ENCODE measurements at regions not wholly inside any gene's neighbourhood (a gene's known extent, or its start where the extent isn't known, plus 50 kb on each side); places are given as distances from the start of the nearest gene placed in this dataset.

DNA sequence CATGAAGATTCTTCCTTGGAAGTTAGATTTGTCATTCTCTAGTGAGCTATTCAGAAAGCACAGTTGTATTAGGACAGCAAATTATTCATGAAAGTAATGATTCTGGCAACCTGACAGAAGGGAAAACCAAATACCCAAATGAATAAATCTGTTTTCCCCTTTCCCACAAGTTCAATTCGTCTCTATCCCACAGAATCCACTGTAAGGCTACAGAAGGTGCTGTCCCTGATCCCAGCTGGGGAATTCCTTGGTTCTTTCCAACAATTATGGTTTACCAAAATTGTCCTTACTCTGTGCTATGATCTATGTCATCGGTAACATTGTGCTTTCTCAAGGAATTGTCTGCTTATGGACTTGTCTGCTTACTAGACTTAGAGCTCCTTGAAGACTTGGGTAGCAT lies 104.2 kb downstream of the FASLG start:
- TF ChIP-seq, protein P1, sequence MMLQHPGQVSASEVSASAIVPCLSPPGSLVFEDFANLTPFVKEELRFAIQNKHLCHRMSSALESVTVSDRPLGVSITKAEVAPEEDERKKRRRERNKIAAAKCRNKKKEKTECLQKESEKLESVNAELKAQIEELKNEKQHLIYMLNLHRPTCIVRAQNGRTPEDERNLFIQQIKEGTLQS (CRISPR knock-in tag; conservative IDR thresholded peaks at IDR 0.05): no peak
- TF ChIP-seq, protein P2, sequence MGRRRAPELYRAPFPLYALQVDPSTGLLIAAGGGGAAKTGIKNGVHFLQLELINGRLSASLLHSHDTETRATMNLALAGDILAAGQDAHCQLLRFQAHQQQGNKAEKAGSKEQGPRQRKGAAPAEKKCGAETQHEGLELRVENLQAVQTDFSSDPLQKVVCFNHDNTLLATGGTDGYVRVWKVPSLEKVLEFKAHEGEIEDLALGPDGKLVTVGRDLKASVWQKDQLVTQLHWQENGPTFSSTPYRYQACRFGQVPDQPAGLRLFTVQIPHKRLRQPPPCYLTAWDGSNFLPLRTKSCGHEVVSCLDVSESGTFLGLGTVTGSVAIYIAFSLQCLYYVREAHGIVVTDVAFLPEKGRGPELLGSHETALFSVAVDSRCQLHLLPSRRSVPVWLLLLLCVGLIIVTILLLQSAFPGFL (CRISPR knock-in tag; IDR thresholded peaks at IDR 0.05; ENCODE audit: borderline replicate concordance): no peak
- TF ChIP-seq, protein P3, sequence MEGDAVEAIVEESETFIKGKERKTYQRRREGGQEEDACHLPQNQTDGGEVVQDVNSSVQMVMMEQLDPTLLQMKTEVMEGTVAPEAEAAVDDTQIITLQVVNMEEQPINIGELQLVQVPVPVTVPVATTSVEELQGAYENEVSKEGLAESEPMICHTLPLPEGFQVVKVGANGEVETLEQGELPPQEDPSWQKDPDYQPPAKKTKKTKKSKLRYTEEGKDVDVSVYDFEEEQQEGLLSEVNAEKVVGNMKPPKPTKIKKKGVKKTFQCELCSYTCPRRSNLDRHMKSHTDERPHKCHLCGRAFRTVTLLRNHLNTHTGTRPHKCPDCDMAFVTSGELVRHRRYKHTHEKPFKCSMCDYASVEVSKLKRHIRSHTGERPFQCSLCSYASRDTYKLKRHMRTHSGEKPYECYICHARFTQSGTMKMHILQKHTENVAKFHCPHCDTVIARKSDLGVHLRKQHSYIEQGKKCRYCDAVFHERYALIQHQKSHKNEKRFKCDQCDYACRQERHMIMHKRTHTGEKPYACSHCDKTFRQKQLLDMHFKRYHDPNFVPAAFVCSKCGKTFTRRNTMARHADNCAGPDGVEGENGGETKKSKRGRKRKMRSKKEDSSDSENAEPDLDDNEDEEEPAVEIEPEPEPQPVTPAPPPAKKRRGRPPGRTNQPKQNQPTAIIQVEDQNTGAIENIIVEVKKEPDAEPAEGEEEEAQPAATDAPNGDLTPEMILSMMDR (IDR thresholded peaks at IDR 0.05): no peak
- TF ChIP-seq, protein P4, sequence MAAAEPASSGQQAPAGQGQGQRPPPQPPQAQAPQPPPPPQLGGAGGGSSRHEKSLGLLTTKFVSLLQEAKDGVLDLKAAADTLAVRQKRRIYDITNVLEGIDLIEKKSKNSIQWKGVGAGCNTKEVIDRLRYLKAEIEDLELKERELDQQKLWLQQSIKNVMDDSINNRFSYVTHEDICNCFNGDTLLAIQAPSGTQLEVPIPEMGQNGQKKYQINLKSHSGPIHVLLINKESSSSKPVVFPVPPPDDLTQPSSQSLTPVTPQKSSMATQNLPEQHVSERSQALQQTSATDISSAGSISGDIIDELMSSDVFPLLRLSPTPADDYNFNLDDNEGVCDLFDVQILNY (CRISPR knock-in tag; IDR thresholded peaks at IDR 0.05): no peak
- TF ChIP-seq NFATC4 (CRISPR knock-in tag; IDR thresholded peaks at IDR 0.05): no peak
- TF ChIP-seq, protein P5, sequence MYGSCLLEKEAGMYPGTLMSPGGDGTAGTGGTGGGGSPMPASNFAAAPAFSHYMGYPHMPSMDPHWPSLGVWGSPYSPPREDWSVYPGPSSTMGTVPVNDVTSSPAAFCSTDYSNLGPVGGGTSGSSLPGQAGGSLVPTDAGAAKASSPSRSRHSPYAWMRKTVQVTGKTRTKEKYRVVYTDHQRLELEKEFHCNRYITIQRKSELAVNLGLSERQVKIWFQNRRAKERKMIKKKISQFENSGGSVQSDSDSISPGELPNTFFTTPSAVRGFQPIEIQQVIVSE (CRISPR knock-in tag; IDR thresholded peaks at IDR 0.05; ENCODE audit: borderline replicate concordance): no peak
